NK-92 (cell line): ENCODE measurements at regions not wholly inside any gene's neighbourhood (a gene's known extent, or its start where the extent isn't known, plus 50 kb on each side); places are given as distances from the start of the nearest gene placed in this dataset.
"Not testable (repeated sequence)": the region's sequence is repeated elsewhere in the genome, so short reads cannot be mapped to it uniquely, and the experiment has no call there.

Experiments used
- DNase-seq: peaks from one replicate; lab custom pipeline; 2025; ENCODE audit not compliant: unreplicated experiment; lab: John Stamatoyannopoulos, UW

GRCh38 chr4:82099928-82100579 is 273.7 kb downstream of the HNRNPD start:
- DNase-seq, result no peak

- DNase-seq, result no peak
Observed at GRCh38 chr4:82097504-82097903, 276.3 kb downstream of the HNRNPD start.

- DNase-seq, result no peak
Observed at GRCh38 chr4:82090717-82091116, 283.1 kb downstream of the HNRNPD start.

- DNase-seq, result no peak
Observed at GRCh38 chr4:82084747-82085146, 289.0 kb downstream of the HNRNPD start.

- DNase-seq, result not testable (repeated sequence)
Observed at GRCh38 chr4:82077471-82077995, 296.3 kb downstream of the HNRNPD start.

- DNase-seq, result no peak
Observed at GRCh38 chr4:82076809-82077208, 297.0 kb downstream of the HNRNPD start.

GRCh38 chr4:82076359-82076758 is 297.4 kb downstream of the HNRNPD start:
- DNase-seq, result no peak

GRCh38 chr4:82071951-82072350 is 301.8 kb downstream of the HNRNPD start:
- DNase-seq, result no peak

- DNase-seq, result no peak
Observed at GRCh38 chr4:82069883-82070638, 303.7 kb downstream of the HNRNPD start.

- DNase-seq, result no peak
Observed at GRCh38 chr4:82063017-82063416, 310.8 kb downstream of the HNRNPD start.

- DNase-seq, result no peak
Observed at GRCh38 chr4:82057990-82058544, 315.7 kb downstream of the HNRNPD start.

GRCh38 chr4:82055156-82055555 is 318.6 kb downstream of the HNRNPD start:
- DNase-seq, result no peak

GRCh38 chr4:82053396-82053795 is 320.4 kb downstream of the HNRNPD start:
- no peak for DNase-seq

GRCh38 chr4:82050796-82051195 is 323.0 kb downstream of the HNRNPD start:
- DNase-seq, result no peak

GRCh38 chr4:82049294-82049693 is 324.5 kb downstream of the HNRNPD start:
- DNase-seq, result no peak

- no peak for DNase-seq
Observed at GRCh38 chr4:82047731-82048130, 326.1 kb downstream of the HNRNPD start.

- DNase-seq, result no peak
Observed at GRCh38 chr4:82046796-82047195, 327.0 kb downstream of the HNRNPD start.

GRCh38 chr4:82045267-82045666 is 328.5 kb downstream of the HNRNPD start:
- no peak for DNase-seq

GRCh38 chr4:82044141-82044993 is 329.4 kb downstream of the HNRNPD start:
- DNase-seq, result no peak

- DNase-seq, result no peak
Observed at GRCh38 chr4:82043809-82044137, 330.0 kb downstream of the HNRNPD start.

GRCh38 chr4:82043081-82043808 is 330.5 kb downstream of the HNRNPD start:
- no peak for DNase-seq
